Heart left ventricle (tissue), 16 donors: ENCODE measurements at regions not wholly inside any gene's neighbourhood (a gene's known extent, or its start where the extent isn't known, plus 50 kb on each side); places are given as distances from the start of the nearest gene placed in this dataset.

ENCODE experiments used
- ATAC-seq, 4 donors: fragments of 200-7000 bp; cut with Tn5 transposase; one replicate each; pipeline ENCODE4 v1.9.1; 2020 to 2022; ENCODE audit warnings: moderate library complexity in 4 of 4, mild to moderate bottlenecking in 3 of 4, moderate number of reproducible peaks in 1 of 4
- DNase-seq, 5 donors: peaks; one replicate each; pipeline ENCODE4 v3.0.0-alpha.2; 2020
- H3K27ac ChIP-seq, 12 donors: fragments of 200-600 bp; sonication (generic) in 4 of 12; one replicate each; pipeline versions ENCODE4 v1.5.0 to v1.8.0; 2016 to 2022; ENCODE audit warnings: mild to moderate bottlenecking in 2 of 12
- H3K27me3 ChIP-seq, 9 donors: fragments of 200-600 bp; sonication (generic) in 2 of 9; one replicate each; pipeline versions ENCODE4 v1.5.1 to v1.8.0; 2016 to 2022; ENCODE audit warnings: mild to moderate bottlenecking in 3 of 9
- H3K36me3 ChIP-seq, 9 donors: fragments of 200-600 bp; sonication (generic) in 2 of 9; one replicate each; pipeline versions ENCODE4 v1.5.0 to v1.8.0; 2018 to 2022; ENCODE audit warnings: mild to moderate bottlenecking in 2 of 9
- H3K4me1 ChIP-seq, 12 donors: fragments of 200-600 bp; sonication (generic) in 4 of 12; one replicate each; pipeline versions ENCODE4 v1.5.0 to v1.8.0; 2016 to 2022; ENCODE audit warnings: mild to moderate bottlenecking in 3 of 12
- H3K4me3 ChIP-seq, 12 donors: fragments of 200-600 bp; sonication (generic) in 4 of 12; one replicate each; pipeline versions ENCODE4 v1.5.0 to v1.8.0; 2017 to 2022; ENCODE audit warnings: mild to moderate bottlenecking in 9 of 12, moderate library complexity in 4 of 12
- H3K9me3 ChIP-seq, 12 donors: fragments of 200-600 bp; sonication (generic) in 4 of 12; one replicate each; pipeline versions ENCODE4 v1.5.0 to v1.8.0; 2016 to 2022; ENCODE audit warnings: mild to moderate bottlenecking in 1 of 12
- POLR2A ChIP-seq, 2 donors: fragments of 450-650 bp; IDR thresholded peaks; one replicate each; pipeline ENCODE4 v1.6.1; 2017; ENCODE audit warnings: antibody characterized with exemption in 2 of 2, mild to moderate bottlenecking in 2 of 2, moderate library complexity in 2 of 2
- WGBS, 4 donors: extraction: QIAGEN DNeasy Blood & Tissue Kit in 2 of 4; methylation state at CpG; one replicate each; pipeline versions ENCODE4 v1.1.5 to v1.1.7; 2013 to 2018; 5-methylcytosine and 5-hydroxymethylcytosine counted together
- intact Hi-C, 10 donors: fragments of 100-400 bp; cut with DNase I; formaldehyde crosslinking; loops; one replicate each; pipeline versions ENCODE4 v1.11.1 to v1.14.2; 2022
- TF ChIP-seq, protein P1 (sequence below), 12 donors: fragments of 200-600 bp; sonication (generic) in 4 of 12; IDR thresholded peaks; one replicate each; pipeline versions ENCODE4 v1.5.0 to v1.8.0; 2018 to 2022; ENCODE audit warnings: antibody characterized with exemption in 12 of 12, mild to moderate bottlenecking in 5 of 12
- donor health status: ischemic (EF 13 %, LVEDD 7.1; RV severe dilation, severe dysfunction).
- donor health status: healthy with polysubstance abuse.
- donor health status: DM: no; HTN: yes; CAD: no.
- donor health status: DM: no; HTN: no; CAD: no.
- donor health status: ischemic (EF 25% LVEDD 6.9; RV normal size, moderate dysfunction).
- donor health status: ischemic (EF 25% LVEDD 5.7; RV mildly dilated, moderate dysfunction).
- donor health status: healthy.
- donor health status: DM: yes; HTN: yes; CAD: no.
- donor health status: ischemic (EF 35%, LVEDD 5.7; RV mildly dilated, moderate dysfunction).
- donor health status: nonischemic (EF 11% LVEDD 7.7; RV severe dilation, severe dysfunction).
- donor health status: DM: yes; HTN: yes; CAD: no.
- donor health status: PGD.
- donor health status: ischemic (EF 29% LVEDD 5.4; RV normal size, mild dysfunction).
- donor health status: nonischemic (EF 23%, LVEDD 6.1; RV moderate dilation, normal function).

DNA sequence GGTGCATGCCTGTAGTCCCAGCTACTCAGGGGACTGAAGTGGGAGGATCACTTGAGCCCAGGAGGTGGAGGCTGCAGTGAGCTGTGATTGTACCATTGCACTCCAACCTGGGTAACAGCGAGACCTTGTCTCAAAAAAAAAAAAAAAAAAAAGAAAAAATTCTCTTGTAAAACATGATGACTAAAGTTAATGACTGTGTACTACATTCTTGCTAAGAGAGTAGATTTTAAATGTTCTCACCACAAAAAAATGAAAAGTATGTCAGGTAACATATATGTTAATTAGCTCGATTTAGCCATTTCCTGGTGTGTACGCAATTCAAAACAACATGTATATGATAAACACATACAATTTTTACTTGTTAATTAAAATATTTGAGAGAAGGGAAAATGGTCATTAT lies 480.7 kb upstream of the RGS6 start:
- 97 to 99% (median 98%) methylated on average over 3 of the region's 3 CpGs for WGBS, 4 donors
- no peak for DNase-seq
- H3K36me3 ChIP-seq = no peaks in the 10 kb centered on the region

GRCh38 chr14:71452539-71452938 lies 479.7 kb upstream of the RGS6 start:
- H3K4me3 ChIP-seq = no peak overlapping the region
- DNase-seq = no peak
- H3K4me1 ChIP-seq = no peaks in the 10 kb centered on the region
- no peak overlapping the region for H3K27ac ChIP-seq
- no peak for ATAC-seq
- no peaks in the 10 kb centered on the region for H3K36me3 ChIP-seq
- H3K27me3 ChIP-seq = no peaks in the 10 kb centered on the region
- TF ChIP-seq POLR2A (IDR thresholded peaks at IDR 0.05) = no peak
- TF ChIP-seq, protein P1, sequence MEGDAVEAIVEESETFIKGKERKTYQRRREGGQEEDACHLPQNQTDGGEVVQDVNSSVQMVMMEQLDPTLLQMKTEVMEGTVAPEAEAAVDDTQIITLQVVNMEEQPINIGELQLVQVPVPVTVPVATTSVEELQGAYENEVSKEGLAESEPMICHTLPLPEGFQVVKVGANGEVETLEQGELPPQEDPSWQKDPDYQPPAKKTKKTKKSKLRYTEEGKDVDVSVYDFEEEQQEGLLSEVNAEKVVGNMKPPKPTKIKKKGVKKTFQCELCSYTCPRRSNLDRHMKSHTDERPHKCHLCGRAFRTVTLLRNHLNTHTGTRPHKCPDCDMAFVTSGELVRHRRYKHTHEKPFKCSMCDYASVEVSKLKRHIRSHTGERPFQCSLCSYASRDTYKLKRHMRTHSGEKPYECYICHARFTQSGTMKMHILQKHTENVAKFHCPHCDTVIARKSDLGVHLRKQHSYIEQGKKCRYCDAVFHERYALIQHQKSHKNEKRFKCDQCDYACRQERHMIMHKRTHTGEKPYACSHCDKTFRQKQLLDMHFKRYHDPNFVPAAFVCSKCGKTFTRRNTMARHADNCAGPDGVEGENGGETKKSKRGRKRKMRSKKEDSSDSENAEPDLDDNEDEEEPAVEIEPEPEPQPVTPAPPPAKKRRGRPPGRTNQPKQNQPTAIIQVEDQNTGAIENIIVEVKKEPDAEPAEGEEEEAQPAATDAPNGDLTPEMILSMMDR (IDR thresholded peaks at IDR 0.05) = no peak
- 57 to 79% (median 64%) methylated on average over 1 of the region's 1 CpG for WGBS, 4 donors
- intact Hi-C loops = no loop called here
- peaks cover 0 to 6% (median 0%) of the 10 kb centered on the region in 12 donors for H3K9me3 ChIP-seq

More for the DNA sequence above, 480.7 kb upstream of the RGS6 start:
- Histone ChIP-seq H3K9me3 (peaks cover 0 to 6% (median 0%) of the 10 kb centered on the region in 12 donors), H3K27ac (no peak overlapping the region), H3K4me3 (no peak overlapping the region), H3K4me1 (no peaks in the 10 kb centered on the region), H3K27me3 (no peaks in the 10 kb centered on the region)
- no peak for ATAC-seq
- no peak for TF ChIP-seq POLR2A (IDR thresholded peaks at IDR 0.05)
- TF ChIP-seq, protein P1 (IDR thresholded peaks at IDR 0.05) = no peak
- intact Hi-C loops = no loop called here

- Histone ChIP-seq H3K36me3 (no peaks in the 10 kb centered on the region), H3K4me1 (no peaks in the 10 kb centered on the region), H3K27me3 (no peaks in the 10 kb centered on the region), H3K27ac (no peak overlapping the region), H3K9me3 (peaks cover 0 to 6% (median 0%) of the 10 kb centered on the region in 12 donors), H3K4me3 (no peak overlapping the region)
- no peak for DNase-seq
- TF ChIP-seq POLR2A (IDR thresholded peaks at IDR 0.05) = no peak
- TF ChIP-seq, protein P1 (IDR thresholded peaks at IDR 0.05) = no peak
- intact Hi-C loops = no loop called here
- ATAC-seq = no peak
- 81 to 87% (median 85%) methylated on average over 3 of the region's 3 CpGs for WGBS, 4 donors
Observed at GRCh38 chr14:71452987-71453386, 479.2 kb upstream of the RGS6 start.

DNA sequence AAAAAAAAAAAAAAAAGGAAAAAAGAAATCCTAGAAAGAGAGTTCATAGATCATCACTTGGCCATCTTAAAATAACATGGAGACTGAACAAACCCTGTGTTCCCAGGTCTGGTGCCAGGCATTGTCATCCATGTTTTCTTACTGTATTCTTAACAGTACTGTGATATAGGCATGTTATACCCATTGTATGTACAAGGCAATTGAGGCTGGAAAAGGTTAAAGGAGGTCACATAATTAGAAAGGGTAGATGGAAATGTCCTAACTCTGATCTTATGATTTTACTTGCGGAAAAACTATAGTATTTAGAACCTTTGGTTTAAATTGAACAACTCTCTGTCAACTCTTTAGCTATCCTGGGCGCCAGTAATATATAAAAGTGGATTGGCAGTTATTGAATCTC lies 478.2 kb upstream of the RGS6 start:
- Histone ChIP-seq H3K9me3 (peaks cover 0 to 6% (median 0%) of the 10 kb centered on the region in 12 donors), H3K27ac (no peak overlapping the region), H3K27me3 (no peaks in the 10 kb centered on the region), H3K4me1 (no peaks in the 10 kb centered on the region), H3K36me3 (no peaks in the 10 kb centered on the region), H3K4me3 (no peak overlapping the region)
- DNase-seq = no peak
- 48 to 99% (median 85%) methylated on average over 2 of the region's 2 CpGs for WGBS, 4 donors
- ATAC-seq = no peak
- TF ChIP-seq, protein P1 (IDR thresholded peaks at IDR 0.05) = no peak
- TF ChIP-seq POLR2A (IDR thresholded peaks at IDR 0.05) = no peak
- intact Hi-C loops = no loop called here
